ACC112 (cell line): ENCODE measurements at regions not wholly inside any gene's neighbourhood (a gene's known extent, or its start where the extent isn't known, plus 50 kb on each side); places are given as distances from the start of the nearest gene placed in this dataset.

Source experiments
- H2AFZ ChIP-seq: fragments of 200-600 bp; sonication (generic); one replicate; pipeline ENCODE4 v1.6.0; 2017; ENCODE audit warnings: antibody characterized with exemption, low read length; ENCODE audit not compliant: unreplicated experiment
- H3K27ac ChIP-seq: fragments of 200-600 bp; sonication (generic); 2 replicates; pipeline ENCODE4 v1.5.1; 2014; ENCODE audit warnings: low read depth, mild to moderate bottlenecking, antibody characterized with exemption, low read length, moderate library complexity
- H3K27me3 ChIP-seq: fragments of 200-600 bp; sonication (generic); 2 replicates; pipeline ENCODE4 v1.6.1; 2014; ENCODE audit warnings: mild to moderate bottlenecking, antibody characterized with exemption, low read length, moderate library complexity, mixed read lengths; ENCODE audit not compliant: insufficient read depth
- H3K36me3 ChIP-seq: fragments of 200-600 bp; sonication (generic); 2 replicates; pipeline ENCODE4 v1.6.1; 2016; ENCODE audit warnings: mild to moderate bottlenecking, antibody characterized with exemption, low read length, moderate library complexity, mixed read lengths; ENCODE audit not compliant: insufficient read depth
- H3K4me1 ChIP-seq: fragments of 200-600 bp; sonication (generic); one replicate; pipeline ENCODE4 v1.6.1; 2016; ENCODE audit warnings: low read length, mixed read lengths; ENCODE audit not compliant: insufficient read depth, unreplicated experiment, control insufficient read depth
- H3K4me3 ChIP-seq: fragments of 200-600 bp; sonication (generic); 2 replicates; pipeline ENCODE4 v1.5.1; 2014; ENCODE audit warnings: mild to moderate bottlenecking, low read depth, low read length
- H3K79me2 ChIP-seq: fragments of 200-600 bp; sonication (generic); one replicate; pipeline ENCODE4 v1.6.0; 2016; ENCODE audit warnings: low read length; ENCODE audit not compliant: control insufficient read depth, unreplicated experiment, insufficient read depth

DNA sequence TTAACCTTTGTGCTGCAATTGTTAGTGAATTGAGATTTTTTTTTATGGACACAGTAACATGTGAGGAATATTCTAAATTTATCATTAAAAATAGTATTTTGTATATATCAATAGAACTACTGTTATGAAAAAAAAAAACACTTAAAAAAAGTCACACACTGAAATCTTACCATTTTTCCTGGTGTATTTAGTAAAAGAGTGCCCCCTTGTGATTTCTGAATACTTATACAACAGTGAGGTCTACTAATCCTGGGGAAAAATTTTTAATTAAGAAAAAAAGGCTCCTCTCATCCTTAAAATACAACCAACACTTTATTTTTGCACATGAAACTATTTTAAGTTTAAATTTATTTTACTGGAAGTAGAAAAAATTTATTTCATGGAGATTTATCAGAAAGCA lies 56.4 kb upstream of the SPOCK3 start:
- 0 out of 2 replicates have a peak, but pooled peaks cover 3% of the 10 kb centered on the region for H3K27me3 ChIP-seq
- no peak overlapping the region for H3K27ac ChIP-seq
- no peaks in the 10 kb centered on the region for H3K79me2 ChIP-seq
- H3K36me3 ChIP-seq = no peaks in the 10 kb centered on the region
- H3K4me3 ChIP-seq = no peak overlapping the region
- no peaks in the 10 kb centered on the region for H3K4me1 ChIP-seq
- no peak overlapping the region for H2AFZ ChIP-seq

- no peaks in the 10 kb centered on the region for H3K36me3 ChIP-seq
- no peak overlapping the region for H2AFZ ChIP-seq
- H3K27me3 ChIP-seq = no peaks in the 10 kb centered on the region
- H3K4me1 ChIP-seq = no peaks in the 10 kb centered on the region
- H3K27ac ChIP-seq = no peak overlapping the region
- no peaks in the 10 kb centered on the region for H3K79me2 ChIP-seq
- H3K4me3 ChIP-seq = no peak overlapping the region
Observed at GRCh38 chr4:167308876-167309275, 74.6 kb upstream of the SPOCK3 start.

- H3K4me1 ChIP-seq = no peaks in the 10 kb centered on the region
- H3K27ac ChIP-seq = no peak overlapping the region
- no peak overlapping the region for H2AFZ ChIP-seq
- no peak overlapping the region for H3K4me3 ChIP-seq
- no peaks in the 10 kb centered on the region for H3K79me2 ChIP-seq
- H3K36me3 ChIP-seq = no peaks in the 10 kb centered on the region
- peaks cover 19% of the 10 kb centered on the region for H3K27me3 ChIP-seq
Observed at GRCh38 chr4:167321299-167321698, 87.0 kb upstream of the SPOCK3 start.

- no peaks in the 10 kb centered on the region for H3K4me1 ChIP-seq
- H3K27ac ChIP-seq = no peak overlapping the region
- H3K36me3 ChIP-seq = no peaks in the 10 kb centered on the region
- peaks cover 14% of the 10 kb centered on the region for H3K27me3 ChIP-seq
- peak overlapping the region; percentile 32 for H2AFZ ChIP-seq
- H3K79me2 ChIP-seq = no peaks in the 10 kb centered on the region
- H3K4me3 ChIP-seq = no peak overlapping the region
Observed at GRCh38 chr4:167339781-167340180, 105.5 kb upstream of the SPOCK3 start.

- H3K27ac ChIP-seq = no peak overlapping the region
- no peaks in the 10 kb centered on the region for H3K79me2 ChIP-seq
- H3K4me3 ChIP-seq = peak overlapping the region; percentile 39; the same call in 1 of the 2 replicates
- no peaks in the 10 kb centered on the region for H3K36me3 ChIP-seq
- H3K27me3 ChIP-seq = no peaks in the 10 kb centered on the region
- H3K4me1 ChIP-seq = peaks cover 4% of the 10 kb centered on the region
- peak overlapping the region; percentile 93 for H2AFZ ChIP-seq
Observed at GRCh38 chr4:167359711-167360110, 125.4 kb upstream of the SPOCK3 start.

GRCh38 chr4:167379076-167379835 lies 145.0 kb upstream of the SPOCK3 start:
- H3K36me3 ChIP-seq = no peaks in the 10 kb centered on the region
- no peak overlapping the region for H3K27ac ChIP-seq
- H3K4me3 ChIP-seq = no peak overlapping the region
- H3K79me2 ChIP-seq = no peaks in the 10 kb centered on the region
- peaks cover 48% of the 10 kb centered on the region for H3K27me3 ChIP-seq
- H2AFZ ChIP-seq = no peak overlapping the region
- H3K4me1 ChIP-seq = no peaks in the 10 kb centered on the region

GRCh38 chr4:167380964-167381363 lies 146.7 kb upstream of the SPOCK3 start:
- Histone ChIP-seq H3K79me2 (no peaks in the 10 kb centered on the region), H3K4me1 (no peaks in the 10 kb centered on the region), H3K27me3 (peaks cover 45% of the 10 kb centered on the region), H3K4me3 (no peak overlapping the region), H3K27ac (no peak overlapping the region), H3K36me3 (no peaks in the 10 kb centered on the region), H2AFZ (no peak overlapping the region)

GRCh38 chr4:167383291-167383690 lies 149.0 kb upstream of the SPOCK3 start:
- no peak overlapping the region for H2AFZ ChIP-seq
- no peak overlapping the region for H3K4me3 ChIP-seq
- H3K27ac ChIP-seq = no peak overlapping the region
- no peaks in the 10 kb centered on the region for H3K36me3 ChIP-seq
- no peaks in the 10 kb centered on the region for H3K79me2 ChIP-seq
- H3K27me3 ChIP-seq = peaks cover 34% of the 10 kb centered on the region; the same call in 1 of the 2 replicates
- H3K4me1 ChIP-seq = no peaks in the 10 kb centered on the region

DNA sequence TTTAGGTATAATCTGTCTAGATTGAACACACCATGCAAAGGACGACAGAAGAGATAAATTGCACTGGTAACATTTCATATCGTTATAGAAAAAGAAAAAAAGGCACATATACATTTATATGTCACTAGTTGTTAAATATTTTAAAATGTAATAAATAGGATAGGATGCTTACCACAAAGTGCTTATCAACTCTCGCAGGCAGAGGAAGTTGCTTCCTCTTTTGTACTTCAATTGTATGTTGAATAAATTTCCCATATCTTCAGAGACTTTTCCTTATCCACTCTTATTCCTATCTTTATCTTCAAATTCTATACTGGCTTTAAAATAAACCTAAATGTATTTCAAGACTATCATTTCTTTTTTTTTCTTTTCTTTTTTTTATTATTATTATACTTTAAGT lies 163.3 kb upstream of the SPOCK3 start:
- H3K4me3 ChIP-seq = no peak overlapping the region
- H3K36me3 ChIP-seq = no peaks in the 10 kb centered on the region
- H3K27ac ChIP-seq = no peak overlapping the region
- no peaks in the 10 kb centered on the region for H3K79me2 ChIP-seq
- no peaks in the 10 kb centered on the region for H3K4me1 ChIP-seq
- peaks cover 30% of the 10 kb centered on the region for H3K27me3 ChIP-seq
- H2AFZ ChIP-seq = no peak overlapping the region

DNA sequence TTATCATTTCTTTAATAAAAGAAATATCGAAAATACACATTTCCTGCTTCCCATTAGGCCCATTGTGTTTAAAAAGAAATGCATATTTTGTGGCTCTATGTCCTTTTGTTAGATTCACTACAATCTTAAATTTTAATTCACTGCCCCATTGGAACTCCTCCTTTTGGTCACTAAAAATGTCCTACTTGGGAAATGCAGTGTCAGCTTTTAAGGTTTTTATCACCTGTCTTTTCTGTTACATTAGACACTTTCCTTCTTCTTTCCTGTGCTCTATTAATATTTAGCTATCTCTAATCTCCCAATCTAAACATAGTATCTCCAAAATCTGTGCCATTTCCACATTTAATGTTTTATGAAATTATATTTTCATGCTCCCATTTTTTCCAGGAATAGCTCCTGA lies 164.9 kb upstream of the SPOCK3 start:
- no peaks in the 10 kb centered on the region for H3K36me3 ChIP-seq
- H3K4me1 ChIP-seq = no peaks in the 10 kb centered on the region
- no peaks in the 10 kb centered on the region for H3K79me2 ChIP-seq
- H3K27me3 ChIP-seq = peaks cover 28% of the 10 kb centered on the region
- H3K4me3 ChIP-seq = no peak overlapping the region
- H2AFZ ChIP-seq = no peak overlapping the region
- H3K27ac ChIP-seq = no peak overlapping the region

DNA sequence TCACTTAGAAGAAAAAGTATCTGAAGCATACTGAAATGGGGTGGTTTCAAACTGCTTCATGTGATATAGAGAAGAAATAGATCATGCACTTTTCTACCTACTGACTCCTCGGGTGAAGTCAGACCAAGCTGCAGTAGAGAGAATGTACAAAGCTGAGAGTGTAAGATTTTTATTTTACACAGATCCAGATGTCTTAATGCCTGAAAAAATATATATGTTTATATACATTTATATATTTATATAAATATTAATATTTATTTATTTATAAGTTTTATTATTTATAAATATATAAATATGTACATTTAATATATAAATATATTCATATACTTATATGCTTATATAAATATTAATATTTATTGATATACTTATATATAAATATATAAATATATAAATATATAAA lies 171.9 kb upstream of the SPOCK3 start:
- peaks cover 23% of the 10 kb centered on the region for H3K27me3 ChIP-seq
- H3K27ac ChIP-seq = no peak overlapping the region

More for the DNA sequence above, 171.9 kb upstream of the SPOCK3 start:
- H3K79me2 ChIP-seq = no peaks in the 10 kb centered on the region
- H3K4me1 ChIP-seq = no peaks in the 10 kb centered on the region
- no peak overlapping the region for H2AFZ ChIP-seq
- no peaks in the 10 kb centered on the region for H3K36me3 ChIP-seq
- no peak overlapping the region for H3K4me3 ChIP-seq
